ENCODE measurements at regions not wholly inside any gene's neighbourhood (a gene's known extent, or its start where the extent isn't known, plus 50 kb on each side); places are given as distances from the start of the nearest gene placed in this dataset.

DNA sequence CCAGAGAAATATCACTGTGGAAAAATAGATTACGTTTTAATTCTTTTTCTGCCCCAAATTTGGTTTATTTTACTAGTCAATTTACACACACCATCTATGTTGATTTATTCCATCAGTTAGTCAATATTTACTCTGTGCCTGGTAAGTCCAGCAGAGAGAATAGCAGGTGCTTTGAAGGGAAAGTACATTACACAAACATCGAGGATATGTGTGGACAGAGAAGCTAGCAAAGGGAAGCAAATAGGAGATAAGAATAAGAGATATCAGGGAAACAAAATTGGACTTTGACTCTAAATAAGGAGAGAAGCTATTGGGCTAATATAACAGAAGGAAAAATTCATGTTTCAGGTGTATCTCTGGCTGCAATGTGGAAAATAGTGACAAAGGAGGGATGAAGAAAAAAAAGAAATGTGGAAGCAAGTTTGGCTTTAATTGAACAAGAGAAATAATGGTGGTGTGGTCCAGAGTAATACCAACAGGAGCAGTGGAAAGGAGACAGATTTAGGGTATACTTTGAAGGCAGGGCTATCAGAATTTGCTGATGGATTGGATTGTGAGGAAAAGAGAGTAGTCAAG is 587.7 kb upstream of the CDH6 start:
- no peak for DNase-seq (ENCODE audit: extremely low spot score)
- H3K27ac ChIP-seq (replicated peaks in 1 of 4), result no peak overlapping the region
- no peaks in the 10 kb centered on the region for H3K9me3 ChIP-seq
- no peaks in the 10 kb centered on the region for H3K4me1 ChIP-seq
- no peaks in the 10 kb centered on the region for H3K27me3 ChIP-seq
- no peaks in the 10 kb centered on the region for H3K36me3 ChIP-seq
- no peak overlapping the region for H3K4me3 ChIP-seq
- intact Hi-C loops (cut with DNase I), result no loop called here
- 80% methylated on average over 2 of the region's 2 CpGs for WGBS
- TF ChIP-seq POLR2A (IDR thresholded peaks at IDR 0.05; ENCODE audit: low read depth), result no peak
- TF ChIP-seq, protein P1, sequence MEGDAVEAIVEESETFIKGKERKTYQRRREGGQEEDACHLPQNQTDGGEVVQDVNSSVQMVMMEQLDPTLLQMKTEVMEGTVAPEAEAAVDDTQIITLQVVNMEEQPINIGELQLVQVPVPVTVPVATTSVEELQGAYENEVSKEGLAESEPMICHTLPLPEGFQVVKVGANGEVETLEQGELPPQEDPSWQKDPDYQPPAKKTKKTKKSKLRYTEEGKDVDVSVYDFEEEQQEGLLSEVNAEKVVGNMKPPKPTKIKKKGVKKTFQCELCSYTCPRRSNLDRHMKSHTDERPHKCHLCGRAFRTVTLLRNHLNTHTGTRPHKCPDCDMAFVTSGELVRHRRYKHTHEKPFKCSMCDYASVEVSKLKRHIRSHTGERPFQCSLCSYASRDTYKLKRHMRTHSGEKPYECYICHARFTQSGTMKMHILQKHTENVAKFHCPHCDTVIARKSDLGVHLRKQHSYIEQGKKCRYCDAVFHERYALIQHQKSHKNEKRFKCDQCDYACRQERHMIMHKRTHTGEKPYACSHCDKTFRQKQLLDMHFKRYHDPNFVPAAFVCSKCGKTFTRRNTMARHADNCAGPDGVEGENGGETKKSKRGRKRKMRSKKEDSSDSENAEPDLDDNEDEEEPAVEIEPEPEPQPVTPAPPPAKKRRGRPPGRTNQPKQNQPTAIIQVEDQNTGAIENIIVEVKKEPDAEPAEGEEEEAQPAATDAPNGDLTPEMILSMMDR (IDR thresholded peaks at IDR 0.05), result no peak
- TF ChIP-seq EP300 (IDR thresholded peaks at IDR 0.05), result no peak
- no peak for TF ChIP-seq POLR2AphosphoS5 (IDR thresholded peaks at IDR 0.05)

DNA sequence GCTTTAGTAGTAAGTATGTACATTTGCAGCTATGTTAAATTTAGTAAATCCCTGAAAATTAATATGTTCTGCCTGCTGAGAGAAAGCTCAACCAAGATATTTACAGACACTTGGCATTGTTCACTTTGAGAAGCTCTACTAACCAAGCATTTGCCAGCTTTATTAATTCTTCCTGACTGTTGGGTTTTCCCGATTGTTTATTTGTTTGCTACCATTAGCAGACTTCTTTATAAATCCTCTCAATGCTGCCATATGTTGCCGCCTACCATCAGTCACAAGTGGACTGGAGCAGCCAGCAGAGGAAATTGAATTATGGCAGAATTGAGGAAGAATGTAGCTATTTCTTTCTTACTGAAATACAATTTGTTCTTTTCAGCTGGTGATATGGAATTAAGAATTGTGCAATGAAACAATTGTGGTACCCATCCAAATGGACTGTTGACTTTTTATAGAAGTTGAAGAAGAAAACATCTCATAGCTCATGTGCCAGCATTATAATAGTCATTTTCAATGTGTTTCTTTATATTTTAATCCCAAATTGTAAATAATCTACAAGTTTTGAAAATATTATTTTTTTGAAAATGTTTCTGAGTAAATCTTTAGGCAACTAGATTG is 588.7 kb upstream of the CDH6 start:
- Histone ChIP-seq H3K27me3 (no peaks in the 10 kb centered on the region), H3K4me1 (no peaks in the 10 kb centered on the region), H3K9me3 (no peaks in the 10 kb centered on the region), H3K36me3 (no peaks in the 10 kb centered on the region), H3K27ac (replicated peaks in 1 of 4) (no peak overlapping the region), H3K4me3 (no peak overlapping the region)
- DNase-seq (ENCODE audit: extremely low spot score), result no peak
- TF ChIP-seq EP300 (IDR thresholded peaks at IDR 0.05) (no peak), POLR2AphosphoS5 (IDR thresholded peaks at IDR 0.05) (no peak), POLR2A (IDR thresholded peaks at IDR 0.05; ENCODE audit: low read depth) (no peak)
- TF ChIP-seq, protein P1 (IDR thresholded peaks at IDR 0.05), result no peak
- intact Hi-C loops (cut with DNase I), result no loop called here
- WGBS, result 71% methylated on average over 2 of the region's 2 CpGs

DNA sequence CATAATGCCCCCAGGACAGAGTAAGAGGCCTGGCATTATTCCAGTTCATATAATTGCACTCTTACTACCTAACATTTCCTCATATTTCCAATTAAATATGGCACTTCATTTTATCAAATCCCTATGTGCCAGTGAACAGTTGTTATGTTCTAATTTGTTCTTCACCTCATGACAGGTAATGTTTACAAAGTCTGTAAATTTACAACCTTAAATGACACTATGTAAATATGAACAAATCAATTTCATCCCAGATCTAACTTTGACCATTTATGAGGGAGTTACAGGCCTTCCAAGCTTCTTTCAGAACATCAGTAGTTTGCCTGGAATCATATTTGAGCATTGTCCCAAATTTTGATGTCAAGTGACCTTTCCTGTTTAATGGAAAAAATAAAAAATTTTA is 592.6 kb upstream of the CDH6 start:
- Histone ChIP-seq H3K4me1 (no peaks in the 10 kb centered on the region), H3K9me3 (no peaks in the 10 kb centered on the region), H3K27ac (replicated peaks in 1 of 4) (no peak overlapping the region), H3K36me3 (no peaks in the 10 kb centered on the region), H3K27me3 (no peaks in the 10 kb centered on the region), H3K4me3 (no peak overlapping the region)
- intact Hi-C loops (cut with DNase I), result no loop called here
- TF ChIP-seq EP300 (IDR thresholded peaks at IDR 0.05), result no peak
- no peak for TF ChIP-seq POLR2A (IDR thresholded peaks at IDR 0.05; ENCODE audit: low read depth)
- TF ChIP-seq POLR2AphosphoS5 (IDR thresholded peaks at IDR 0.05), result no peak
- TF ChIP-seq, protein P1 (IDR thresholded peaks at IDR 0.05), result no peak
- no peak for DNase-seq (ENCODE audit: extremely low spot score)

DNA sequence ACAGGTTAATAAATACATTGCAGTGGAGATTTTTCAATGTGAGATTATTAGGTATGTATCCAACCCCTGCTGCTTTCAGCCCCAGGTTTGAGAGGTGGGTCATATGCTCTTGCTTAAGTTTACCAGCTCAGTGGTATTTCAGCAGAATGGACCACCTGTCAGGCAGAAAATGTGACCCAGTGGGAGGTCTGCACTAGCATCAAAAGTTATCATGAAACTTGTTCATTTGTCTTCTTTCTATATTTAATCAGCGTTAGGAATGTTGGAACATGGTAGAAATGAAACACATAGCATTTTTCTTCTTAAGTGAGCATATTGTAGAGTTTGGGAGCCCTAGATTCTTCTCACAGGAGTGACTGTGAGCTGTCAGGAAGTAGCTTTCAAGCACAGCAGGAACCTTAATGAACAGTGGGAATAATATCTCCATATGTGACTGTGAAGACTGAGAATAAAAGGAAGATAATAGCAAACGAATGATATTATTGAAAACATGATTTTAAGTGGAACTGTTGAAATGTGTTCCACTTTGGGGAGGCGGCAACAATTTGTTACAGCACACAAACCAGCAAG is 596.9 kb upstream of the CDH6 start:
- WGBS, result 72% methylated on average over 3 of the region's 3 CpGs
- TF ChIP-seq, protein P1 (IDR thresholded peaks at IDR 0.05), result no peak
- TF ChIP-seq POLR2AphosphoS5 (IDR thresholded peaks at IDR 0.05), result no peak
- no peak for TF ChIP-seq EP300 (IDR thresholded peaks at IDR 0.05)
- TF ChIP-seq POLR2A (IDR thresholded peaks at IDR 0.05; ENCODE audit: low read depth), result no peak
- no peak for DNase-seq (ENCODE audit: extremely low spot score)
- intact Hi-C loops (cut with DNase I), result no loop called here
- Histone ChIP-seq H3K36me3 (no peaks in the 10 kb centered on the region), H3K27ac (replicated peaks in 1 of 4) (no peak overlapping the region), H3K9me3 (no peaks in the 10 kb centered on the region), H3K27me3 (no peaks in the 10 kb centered on the region), H3K4me1 (no peaks in the 10 kb centered on the region), H3K4me3 (no peak overlapping the region)
